Stimulated activated CD8-positive, alpha-beta memory T cell treated with anti-CD3 and anti-CD28 coated beads, Interleukin-4, amount 100 ng/mL, for 4 hours (primary cell): ENCODE measurements at regions not wholly inside any gene's neighbourhood (a gene's known extent, or its start where the extent isn't known, plus 50 kb on each side); places are given as distances from the start of the nearest gene placed in this dataset.

Source experiments
- DNase-seq, 2 donors: peaks; one replicate each; pipeline ENCODE4 v3.0.0-alpha.2; 2020; ENCODE audit warnings: low read depth in 2 of 2, low spot score in 1 of 2

DNA sequence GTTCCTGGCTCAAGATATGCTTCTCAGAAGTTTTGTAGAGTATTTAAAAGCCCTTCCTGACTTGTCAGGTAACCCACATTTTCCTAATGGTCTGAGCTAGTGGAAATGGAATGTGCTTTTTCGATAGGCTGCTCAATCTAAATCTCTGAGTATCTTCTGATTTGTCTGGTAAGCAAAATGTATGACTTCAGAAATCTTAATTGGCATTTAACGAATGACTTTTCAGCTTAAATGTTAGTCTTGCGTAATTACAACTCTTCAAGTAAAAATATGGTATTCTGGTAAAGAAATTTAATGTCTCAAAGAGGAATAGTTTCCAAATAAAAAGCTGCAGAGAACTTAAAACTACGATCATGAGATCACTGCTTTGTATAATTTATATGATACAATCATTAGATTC lies 379.1 kb downstream of the ANKRD50 start:
- DNase-seq = no peak

DNA sequence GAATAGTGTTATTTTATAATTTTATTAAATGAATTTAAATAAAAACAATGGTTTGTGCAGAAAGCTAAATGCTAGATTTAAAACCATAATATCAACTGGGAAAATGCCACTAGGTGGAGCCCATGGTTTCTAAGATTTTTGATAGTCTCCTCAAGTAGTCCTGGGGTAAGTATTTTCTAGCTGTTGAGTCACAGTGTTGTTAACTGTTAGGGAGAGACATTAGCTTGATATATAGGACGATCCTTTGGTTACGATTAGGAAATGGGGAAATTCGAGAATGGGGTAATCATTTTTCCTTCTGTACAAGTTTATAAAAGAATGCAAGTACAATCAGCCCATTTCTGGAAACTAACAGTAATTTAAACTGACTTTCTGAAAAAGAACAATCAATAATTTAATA lies 378.4 kb downstream of the ANKRD50 start:
- DNase-seq = no peak

- DNase-seq = no peak
Measured at GRCh38 chr4:124337874-124338273, 374.7 kb downstream of the ANKRD50 start.

- DNase-seq = no peak
Measured at GRCh38 chr4:124343661-124344171, 368.8 kb downstream of the ANKRD50 start.

GRCh38 chr4:124372916-124373315 lies 339.6 kb downstream of the ANKRD50 start:
- DNase-seq = no peak

DNA sequence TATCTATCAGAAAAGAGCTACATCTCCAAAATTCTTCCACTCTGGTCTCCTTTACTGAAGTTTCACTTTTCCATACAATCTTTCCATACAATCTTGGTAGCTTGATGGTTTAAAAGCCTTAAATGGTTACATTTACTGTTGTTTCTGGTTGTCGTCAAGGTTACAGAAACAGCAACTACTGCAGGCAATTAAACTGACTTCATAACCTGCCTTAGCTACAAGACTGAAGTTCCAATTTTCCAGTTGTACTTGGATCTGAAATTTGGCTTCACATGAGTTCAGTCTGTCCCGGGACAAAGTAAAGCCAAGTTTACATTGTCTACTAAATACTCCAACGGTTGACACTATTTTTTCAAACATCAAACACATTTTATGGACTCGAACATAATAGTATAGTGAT lies 326.4 kb downstream of the ANKRD50 start:
- DNase-seq = no peak

DNA sequence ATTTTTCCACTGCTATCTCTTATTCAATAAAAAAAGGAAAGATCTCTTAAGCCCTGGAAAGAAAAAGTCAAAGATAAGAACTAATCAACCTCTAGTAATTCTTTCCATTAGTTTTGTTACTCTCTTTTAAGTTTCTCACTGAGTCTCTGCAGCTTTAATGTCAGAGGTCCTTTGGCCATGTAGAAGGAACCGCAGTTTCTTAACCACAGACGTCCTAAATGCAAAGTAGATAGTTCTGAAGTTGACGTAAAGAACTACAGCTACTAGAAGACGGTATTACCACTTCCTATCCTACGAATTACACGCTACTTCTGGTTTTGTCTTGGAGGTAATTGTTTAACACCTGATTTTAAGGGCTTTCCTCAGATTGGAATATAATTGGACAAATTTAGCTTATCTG lies 325.9 kb downstream of the ANKRD50 start:
- no peak for DNase-seq

GRCh38 chr4:124389591-124389990 lies 322.9 kb downstream of the ANKRD50 start:
- DNase-seq = no peak

- DNase-seq = no peak
Measured at GRCh38 chr4:124390861-124391260, 321.7 kb downstream of the ANKRD50 start.

DNA sequence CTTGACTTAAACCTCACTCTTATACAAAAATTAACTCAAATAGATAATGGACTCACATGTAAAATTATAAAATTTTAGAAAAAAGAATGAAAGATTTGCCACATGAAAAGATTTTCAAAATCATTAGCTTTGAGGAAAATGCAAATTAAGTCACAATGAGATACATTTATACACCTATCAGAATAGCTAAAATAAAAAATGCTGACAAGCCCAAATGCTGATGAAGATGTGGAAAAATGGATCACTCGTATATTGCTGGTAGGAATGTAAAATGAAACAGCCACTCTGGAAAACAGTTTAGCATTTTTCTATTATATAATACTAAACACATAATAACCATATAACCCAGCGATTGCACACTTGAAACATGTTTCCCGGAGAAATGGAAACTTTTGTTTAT lies 316.2 kb downstream of the ANKRD50 start:
- no peak for DNase-seq

DNA sequence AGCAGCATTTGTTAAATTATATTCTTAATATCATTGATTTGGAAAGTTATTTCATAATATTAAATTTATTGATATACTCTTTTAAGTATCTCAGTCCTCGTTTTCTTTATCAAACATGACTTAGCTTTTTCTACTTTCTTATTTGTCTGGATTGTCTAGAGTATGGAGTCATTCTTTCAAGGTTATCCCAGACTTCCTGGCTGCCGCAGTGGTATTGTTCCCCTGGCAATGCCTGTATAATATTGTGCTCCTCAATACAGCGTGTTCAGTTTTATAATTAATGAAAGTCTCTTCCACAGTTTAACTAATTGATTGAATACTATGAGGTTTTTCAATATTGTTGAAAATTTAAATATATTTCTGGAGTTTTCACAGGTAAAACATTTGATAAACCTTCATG lies 310.9 kb downstream of the ANKRD50 start:
- no peak for DNase-seq

DNA sequence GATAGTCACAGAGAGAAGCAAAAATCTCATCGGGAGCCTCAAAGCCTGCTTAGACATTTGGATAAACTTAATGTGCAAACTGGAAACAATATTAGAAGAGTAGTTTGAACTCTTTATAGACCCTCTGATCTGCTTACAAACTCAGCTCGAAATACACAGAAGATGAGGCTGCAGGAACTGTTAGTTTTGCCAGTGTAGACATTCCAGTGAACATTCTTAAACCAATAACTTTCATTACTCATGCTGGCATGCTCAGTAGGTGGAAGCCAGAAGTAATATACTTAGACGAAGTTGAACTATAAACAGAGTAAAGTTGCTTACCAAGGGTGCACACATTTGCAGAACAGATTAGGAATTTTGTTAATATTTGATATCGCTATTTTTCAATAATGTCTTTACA lies 303.5 kb downstream of the ANKRD50 start:
- DNase-seq = no peak

GRCh38 chr4:124414276-124415040 lies 298.1 kb downstream of the ANKRD50 start:
- no peak for DNase-seq

DNA sequence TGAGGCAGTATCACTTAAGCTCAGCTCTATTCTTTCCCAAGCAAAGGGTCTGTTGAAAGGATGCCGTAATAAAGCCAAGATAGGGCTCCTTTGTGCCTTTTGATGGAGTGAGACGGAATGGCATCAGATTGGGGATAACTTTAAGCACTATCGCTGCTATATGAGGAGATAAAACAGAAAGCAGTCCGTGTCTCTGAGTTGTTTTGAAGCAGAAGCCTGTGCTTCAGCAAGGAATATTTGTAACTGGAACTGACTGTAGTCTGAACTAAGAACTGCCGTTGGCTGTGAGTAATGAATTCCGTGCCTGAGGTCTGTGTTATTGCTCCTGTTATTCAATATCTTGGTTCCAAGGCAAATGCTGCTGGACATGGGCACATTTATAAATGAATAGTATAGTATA lies 297.4 kb downstream of the ANKRD50 start:
- DNase-seq = no peak

GRCh38 chr4:124417371-124417770 lies 295.2 kb downstream of the ANKRD50 start:
- DNase-seq = no peak

GRCh38 chr4:124420166-124420695 lies 292.3 kb downstream of the ANKRD50 start:
- DNase-seq = no peak

GRCh38 chr4:124423160-124423559 lies 289.4 kb downstream of the ANKRD50 start:
- DNase-seq = no peak

DNA sequence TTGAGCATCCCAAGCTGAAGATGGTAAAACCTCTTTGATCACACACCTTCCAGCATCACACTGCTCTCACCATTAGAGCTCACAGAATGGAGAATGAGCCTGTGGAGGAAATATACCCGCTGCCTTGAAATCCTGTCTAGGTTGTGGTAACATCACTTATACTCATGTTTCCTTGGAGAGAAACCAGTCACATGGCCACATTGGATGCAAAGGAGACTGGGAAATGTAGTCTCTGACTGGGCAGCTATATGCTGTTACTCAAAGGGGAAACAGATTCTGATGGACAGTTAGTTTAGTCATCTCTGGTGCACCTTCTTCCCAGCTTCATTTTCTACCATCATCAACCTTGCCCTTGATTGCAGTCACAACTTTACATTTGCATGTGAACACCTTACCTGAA lies 286.3 kb downstream of the ANKRD50 start:
- DNase-seq = no peak

GRCh38 chr4:124427095-124427767 lies 285.3 kb downstream of the ANKRD50 start:
- no peak for DNase-seq

DNA sequence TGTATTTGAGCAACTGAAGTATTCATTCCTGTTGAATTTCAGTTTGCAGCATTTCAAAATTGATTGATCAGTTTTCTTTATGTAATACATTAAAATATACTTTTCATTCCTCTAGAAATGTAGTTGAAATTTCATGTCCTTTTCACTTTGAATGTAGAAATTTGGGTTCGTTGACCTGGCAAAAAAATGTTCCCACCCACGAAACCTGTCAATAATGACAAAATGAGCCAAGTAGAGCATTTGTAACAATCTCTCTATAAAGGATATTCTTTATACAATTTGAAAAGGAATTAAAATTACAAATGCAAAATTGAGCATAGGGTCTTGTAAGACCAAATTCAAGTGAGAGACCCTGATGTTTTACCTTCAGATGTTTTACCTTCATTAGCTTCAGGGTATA lies 283.9 kb downstream of the ANKRD50 start:
- DNase-seq = no peak

DNA sequence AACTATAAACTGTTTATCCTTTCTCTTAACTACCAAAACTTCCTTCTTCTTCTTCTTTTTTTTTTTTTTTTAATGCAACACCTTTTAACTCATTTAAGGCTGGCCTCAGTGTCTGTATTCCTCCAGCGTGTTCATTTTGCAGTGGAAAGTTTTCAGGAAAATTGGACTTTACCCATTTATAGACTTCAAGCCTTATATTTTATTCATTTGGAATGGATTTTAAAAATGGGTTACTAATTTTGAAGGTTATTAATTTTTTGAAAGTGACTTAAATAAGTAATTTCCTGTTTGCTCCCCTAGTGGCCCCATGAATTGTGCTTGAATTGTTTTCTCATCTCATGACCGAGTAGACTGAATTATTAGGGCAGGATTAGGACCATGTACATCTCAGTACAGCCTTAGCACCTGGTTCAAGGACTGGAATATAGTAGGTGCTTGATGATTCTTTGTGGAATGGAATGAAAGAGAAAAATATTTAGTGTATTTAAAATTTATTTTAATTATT lies 282.7 kb downstream of the ANKRD50 start:
- DNase-seq = no peak

- no peak for DNase-seq
Measured at GRCh38 chr4:124431653-124432192, 280.8 kb downstream of the ANKRD50 start.
